ENCODE measurements at regions not wholly inside any gene's neighbourhood (a gene's known extent, or its start where the extent isn't known, plus 50 kb on each side); places are given as distances from the start of the nearest gene placed in this dataset.
A peak's percentile ranks its signal among the peaks of the same experiment; 100 is the strongest.

DNA sequence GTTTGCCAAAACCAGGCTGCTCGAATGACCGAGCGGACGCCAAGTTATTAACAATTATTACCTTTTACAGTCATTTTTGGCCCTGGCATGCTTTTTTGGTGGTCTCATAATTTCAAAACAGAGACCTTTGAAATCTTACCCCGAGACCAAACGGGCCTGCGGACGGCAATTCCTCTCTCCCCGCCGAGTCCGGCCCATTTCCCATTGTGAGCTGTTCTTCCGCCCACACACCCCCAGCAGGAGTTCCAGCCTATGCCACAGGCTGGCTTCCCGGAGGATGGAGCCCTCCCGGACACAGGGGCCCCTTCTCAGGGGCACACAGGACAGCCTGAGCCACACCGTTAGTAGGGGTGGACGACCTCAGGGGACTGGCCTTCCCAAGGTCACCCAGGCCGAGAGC, 130.7 kb downstream of the C16orf95 start:
- no peak for DNase-seq
- intact Hi-C loops (cut with DNase I, micrococcal nuclease): no loop called here
- ATAC-seq: no peak

DNA sequence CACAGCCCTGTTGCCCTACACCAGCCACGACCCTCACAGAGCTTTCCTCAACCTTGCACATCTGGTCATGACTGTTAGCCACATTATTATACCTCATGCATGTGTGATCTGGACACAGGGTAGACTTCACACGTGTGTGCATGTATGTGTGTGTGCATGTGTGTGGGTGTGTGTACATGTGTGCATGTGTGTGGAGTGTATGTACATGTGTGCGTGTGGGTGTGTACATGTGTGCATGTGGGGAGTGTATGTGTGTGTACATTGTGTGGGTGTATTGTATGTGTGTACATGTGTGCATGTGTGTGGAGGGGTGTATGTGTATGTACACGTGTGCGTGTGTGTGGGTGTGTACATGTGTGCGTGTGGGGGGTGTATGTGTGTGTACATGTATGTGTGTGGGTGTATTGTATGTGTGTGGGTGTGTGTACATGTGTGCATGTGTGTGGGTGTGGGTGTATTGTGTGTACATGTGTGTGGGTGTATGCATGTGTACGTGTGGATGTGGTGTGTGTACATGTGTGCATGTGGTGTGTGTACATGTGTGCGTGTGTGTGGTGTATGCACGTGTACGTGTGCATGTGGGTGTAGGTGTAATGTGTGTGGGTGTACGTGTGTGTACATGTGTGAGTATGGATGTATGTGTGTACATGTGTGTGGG, 130.2 kb downstream of the C16orf95 start:
- no peak for ATAC-seq
- intact Hi-C loops (cut with DNase I, micrococcal nuclease): no loop called here

DNA sequence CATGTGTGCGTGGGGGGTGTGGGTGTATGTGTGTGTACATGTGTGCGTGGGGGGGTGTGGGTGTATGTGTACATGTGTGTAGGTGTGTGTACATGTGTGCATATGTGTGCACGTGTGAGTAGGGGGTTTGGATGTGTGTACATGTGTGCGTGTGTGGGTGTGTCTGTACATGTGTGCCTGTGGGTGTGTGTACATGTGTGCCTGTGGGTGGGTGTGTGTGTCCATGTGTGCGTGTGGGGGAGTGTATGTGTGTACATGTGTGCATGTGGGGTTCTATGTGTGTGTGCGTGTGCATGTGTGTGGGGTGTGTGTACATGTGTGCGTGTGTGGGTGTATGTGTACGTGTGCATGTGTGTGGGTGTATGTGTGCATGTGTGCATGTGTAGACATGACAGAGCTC, 129.1 kb downstream of the C16orf95 start:
- intact Hi-C loops (cut with DNase I, micrococcal nuclease): no loop called here
- ATAC-seq: no peak
- DNase-seq: no peak

More for the DNA sequence above, 130.2 kb downstream of the C16orf95 start:
- no peak for DNase-seq

DNA sequence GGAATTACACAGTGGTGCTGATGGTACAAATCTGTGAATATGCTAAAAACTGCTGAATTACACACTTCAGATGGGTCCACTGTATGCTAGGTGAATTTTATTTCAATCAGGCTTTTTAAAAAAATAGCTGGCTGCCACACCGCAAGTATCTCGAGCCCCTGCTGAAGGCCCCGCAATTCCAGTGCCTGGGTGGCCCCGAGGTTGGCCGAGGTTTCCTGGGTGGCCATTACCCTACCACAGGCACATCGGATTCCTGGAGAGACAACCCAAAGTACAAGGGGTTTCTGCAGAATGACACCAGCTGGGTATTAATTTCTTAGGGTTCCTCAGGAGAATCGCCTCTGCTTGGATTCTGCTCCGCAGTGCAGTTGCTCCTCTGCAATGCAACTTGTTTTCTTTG, 127.8 kb downstream of the C16orf95 start:
- DNase-seq: no peak
- intact Hi-C loops (cut with DNase I, micrococcal nuclease): no loop called here
- ATAC-seq: no peak

DNA sequence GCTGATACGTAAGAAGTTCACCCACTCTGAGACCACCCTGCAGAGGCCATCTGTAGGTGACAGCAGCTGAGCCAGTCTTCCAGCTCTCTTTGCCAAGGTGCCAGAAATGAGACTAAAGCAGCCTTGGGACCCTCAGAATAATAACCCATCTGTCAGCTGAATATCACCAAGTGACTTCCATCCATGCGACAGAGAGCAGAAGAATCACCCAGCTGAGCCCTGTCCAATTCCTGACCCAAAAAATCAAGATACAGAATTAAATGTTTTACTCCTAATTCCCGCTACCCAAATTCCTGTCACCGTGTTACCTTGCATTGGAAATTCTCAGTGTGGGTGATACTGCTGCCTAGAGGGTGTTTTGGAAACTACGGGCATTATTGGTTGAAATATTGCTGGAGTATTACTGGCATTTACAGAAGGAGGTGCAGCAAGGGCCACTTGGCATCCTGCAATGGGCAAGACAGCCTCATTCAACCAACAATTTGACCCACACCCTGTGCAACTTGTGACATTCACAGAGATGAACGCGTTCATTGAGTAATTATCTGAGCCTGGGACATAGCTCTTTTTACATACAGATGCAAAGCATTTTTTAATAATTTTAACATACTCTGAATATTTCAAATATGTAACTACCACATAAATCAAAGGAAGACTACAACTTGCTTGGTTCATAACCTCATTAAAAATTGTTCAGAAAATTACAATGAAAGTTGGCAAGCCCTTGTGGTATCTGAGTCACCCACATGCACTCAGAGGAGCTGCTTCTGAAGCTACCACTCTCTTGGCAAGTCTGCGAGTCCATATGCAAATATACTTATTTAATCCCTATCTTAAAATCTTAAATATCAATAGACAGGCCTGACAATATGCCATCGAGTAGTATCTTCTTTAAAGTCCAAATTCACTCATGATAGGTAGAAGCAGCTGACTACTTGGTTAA, 126.6 kb downstream of the C16orf95 start:
- intact Hi-C loops (cut with DNase I, micrococcal nuclease): no loop called here
- ATAC-seq (no peak), DNase-seq (no peak)

DNA sequence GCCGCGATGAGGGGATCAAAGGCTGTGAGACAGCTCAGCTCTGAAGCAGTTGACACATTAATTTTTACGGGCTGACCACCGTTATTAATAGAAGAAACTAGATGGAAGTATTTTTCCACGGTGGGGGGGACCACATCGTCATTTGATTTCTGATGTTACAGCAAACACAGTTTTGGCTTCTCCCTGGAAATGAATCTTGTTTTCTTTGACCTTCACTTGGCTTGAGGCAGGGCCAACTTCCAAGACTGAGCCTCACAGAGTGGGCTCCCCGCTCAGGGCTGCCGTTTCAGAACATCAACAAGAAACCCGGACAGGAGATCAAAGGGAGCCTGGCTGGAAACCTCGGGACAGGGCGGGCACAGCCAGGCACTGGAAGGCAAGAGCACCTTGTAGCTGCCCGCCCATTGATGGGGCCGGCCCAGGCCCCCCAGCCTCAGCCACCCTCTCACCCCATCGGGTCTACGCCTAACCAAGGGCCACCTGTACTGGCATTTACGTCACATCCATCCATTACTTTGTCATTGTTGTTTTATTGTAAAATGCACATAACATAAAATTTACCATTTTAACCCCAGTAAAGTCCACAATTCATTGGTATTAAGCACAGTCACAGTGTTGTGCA, 124.6 kb downstream of the C16orf95 start:
- intact Hi-C loops (cut with DNase I, micrococcal nuclease): no loop called here
- DNase-seq: no peak
- no peak for ATAC-seq

DNA sequence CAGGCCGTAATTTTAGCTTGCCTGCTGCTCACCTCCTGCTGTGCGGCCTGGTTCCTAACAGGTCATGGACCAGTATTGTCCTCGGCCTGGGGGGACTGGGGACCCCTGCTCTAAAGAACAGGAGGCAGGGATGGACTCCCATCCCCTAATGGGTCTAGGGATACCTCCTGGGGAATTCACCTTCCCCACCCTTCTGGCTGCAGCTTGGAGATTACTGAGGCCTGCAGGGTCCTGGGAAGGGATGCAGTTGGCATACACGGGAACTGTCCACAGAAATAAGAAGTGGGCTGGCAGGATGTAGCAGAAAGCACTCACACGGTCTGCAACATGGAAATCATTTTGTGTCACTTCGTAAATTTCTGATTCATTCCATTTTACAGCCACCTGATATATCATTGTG, 123.0 kb downstream of the C16orf95 start:
- no peak for DNase-seq
- intact Hi-C loops (cut with DNase I, micrococcal nuclease): no loop called here
- no peak for ATAC-seq

DNA sequence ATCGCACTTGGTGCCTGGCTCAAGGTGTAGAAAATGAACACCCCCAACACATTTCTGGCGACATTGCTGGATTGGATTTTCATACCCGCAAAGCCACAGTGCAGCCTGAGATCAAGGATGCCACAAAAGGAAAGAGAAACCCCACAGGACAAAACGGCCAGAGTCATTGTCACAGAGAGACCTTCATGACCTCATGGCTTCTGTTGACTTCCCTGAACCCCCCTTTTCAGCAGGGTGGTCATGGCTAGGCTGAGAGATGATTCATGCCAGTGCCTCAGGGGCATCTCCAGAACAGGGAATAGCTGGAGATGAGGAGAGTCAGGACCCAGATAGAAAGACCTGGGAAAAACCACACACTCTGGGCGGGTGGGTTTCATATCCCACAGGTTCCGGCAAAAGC, 122.0 kb downstream of the C16orf95 start:
- ATAC-seq (no peak), DNase-seq (no peak)
- intact Hi-C loops (cut with DNase I, micrococcal nuclease): no loop called here

DNA sequence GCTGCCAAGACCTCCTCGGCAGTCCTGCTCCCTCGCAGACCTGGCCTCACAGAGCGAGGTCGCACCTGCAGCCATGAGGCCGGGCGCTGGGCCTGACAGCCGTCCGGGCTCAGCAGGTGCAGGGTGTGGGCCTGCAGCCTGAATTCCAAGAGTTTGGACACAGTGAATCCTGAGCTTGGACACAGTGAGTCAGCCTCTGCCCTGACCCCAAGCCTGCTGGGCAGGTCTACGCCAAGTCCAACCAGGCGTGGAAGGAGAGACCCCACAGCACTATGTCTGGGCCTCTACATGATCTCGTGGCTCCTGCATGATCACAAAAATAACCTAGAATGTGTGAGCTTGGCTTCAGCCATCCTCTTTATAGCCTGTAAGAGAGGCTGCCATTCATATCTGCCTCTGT, 121.0 kb downstream of the C16orf95 start:
- intact Hi-C loops (cut with DNase I, micrococcal nuclease): no loop called here
- ATAC-seq (no peak), DNase-seq (no peak)

DNA sequence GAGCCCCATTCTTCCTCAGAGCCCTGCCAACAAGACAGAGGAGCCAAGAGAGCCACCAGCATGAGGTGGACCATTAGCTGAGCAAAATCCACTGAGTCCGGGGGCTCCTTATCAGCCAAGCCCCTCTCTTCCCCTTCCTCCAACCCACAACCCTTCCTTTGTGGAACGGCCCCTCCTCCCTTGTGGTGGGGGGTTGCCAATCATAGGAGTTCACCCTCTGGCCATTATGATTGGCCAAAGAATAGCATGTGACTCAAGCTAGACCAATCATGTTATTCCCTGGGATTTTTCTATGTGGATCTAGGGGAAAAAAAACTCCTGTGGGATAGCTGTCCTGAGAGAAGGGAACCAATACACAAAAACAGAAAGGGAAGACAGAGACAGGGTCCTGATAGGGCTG, 120.5 kb downstream of the C16orf95 start:
- intact Hi-C loops (cut with DNase I, micrococcal nuclease): no loop called here
- ATAC-seq: no peak

DNA sequence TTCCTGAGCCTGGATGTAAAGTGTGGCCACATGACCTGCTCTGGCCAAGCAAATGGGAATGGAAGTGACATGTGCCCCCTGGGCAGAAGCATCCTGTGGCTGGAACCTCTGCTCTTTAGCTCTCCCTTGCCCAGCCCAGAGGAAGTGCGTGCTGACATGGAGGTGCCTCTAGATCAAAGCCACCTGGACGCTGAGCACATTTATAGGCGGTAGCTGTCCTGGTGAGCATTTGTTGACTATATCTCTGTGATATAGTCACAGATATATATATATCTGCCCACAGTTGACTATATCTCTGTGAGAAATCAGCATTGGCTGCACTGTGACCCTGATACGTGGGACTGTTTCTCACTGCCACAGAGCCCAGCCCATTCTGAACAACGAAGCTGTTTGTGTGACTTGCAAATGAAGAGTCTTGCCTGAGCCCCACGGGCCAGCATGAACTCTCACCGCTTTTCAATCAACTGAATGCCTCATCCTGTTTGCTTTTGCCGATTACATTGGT, 118.8 kb downstream of the C16orf95 start:
- no peak for DNase-seq
- intact Hi-C loops (cut with DNase I, micrococcal nuclease): no loop called here
- no peak for ATAC-seq

More for the DNA sequence above, 120.5 kb downstream of the C16orf95 start:
- no peak for DNase-seq

DNA sequence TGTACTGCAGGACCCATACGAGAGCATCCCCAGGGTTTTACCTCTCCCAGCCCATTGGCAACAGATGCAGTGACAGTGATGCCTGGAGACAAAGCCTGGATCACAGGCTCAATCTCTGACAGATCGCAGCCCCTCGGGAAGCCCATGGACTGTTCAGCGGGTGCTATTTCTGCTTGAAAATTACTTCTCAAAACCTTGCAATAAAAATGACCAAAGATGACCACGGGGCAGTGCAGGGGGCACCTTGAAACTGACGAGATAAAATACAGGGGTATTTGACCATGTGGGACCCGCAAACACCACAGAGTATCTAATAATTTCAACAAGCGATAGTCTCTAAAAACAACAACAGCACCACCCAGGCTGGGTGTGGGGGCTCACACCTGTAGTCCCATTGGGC, 118.3 kb downstream of the C16orf95 start:
- DNase-seq: no peak
- ATAC-seq: no peak
- intact Hi-C loops (cut with DNase I, micrococcal nuclease): no loop called here

DNA sequence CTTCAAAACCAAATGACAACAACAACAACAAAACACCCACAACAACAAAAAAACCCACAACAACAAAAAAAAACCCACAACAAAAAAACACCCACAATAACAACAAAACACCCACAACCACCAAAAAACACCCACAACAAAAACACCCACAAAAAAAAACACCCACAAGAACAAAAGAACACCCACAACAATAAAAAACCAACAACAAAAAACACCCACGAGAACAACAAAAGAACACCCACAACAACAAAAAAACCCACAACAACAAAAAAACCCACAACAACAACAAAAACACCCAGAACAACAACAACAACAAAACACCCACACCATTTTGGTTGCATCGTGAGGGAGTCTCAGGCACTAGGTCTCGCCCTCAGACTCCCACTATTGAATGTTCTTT, 117.8 kb downstream of the C16orf95 start:
- no peak for DNase-seq
- ATAC-seq: no peak
- intact Hi-C loops (cut with DNase I, micrococcal nuclease): no loop called here

DNA sequence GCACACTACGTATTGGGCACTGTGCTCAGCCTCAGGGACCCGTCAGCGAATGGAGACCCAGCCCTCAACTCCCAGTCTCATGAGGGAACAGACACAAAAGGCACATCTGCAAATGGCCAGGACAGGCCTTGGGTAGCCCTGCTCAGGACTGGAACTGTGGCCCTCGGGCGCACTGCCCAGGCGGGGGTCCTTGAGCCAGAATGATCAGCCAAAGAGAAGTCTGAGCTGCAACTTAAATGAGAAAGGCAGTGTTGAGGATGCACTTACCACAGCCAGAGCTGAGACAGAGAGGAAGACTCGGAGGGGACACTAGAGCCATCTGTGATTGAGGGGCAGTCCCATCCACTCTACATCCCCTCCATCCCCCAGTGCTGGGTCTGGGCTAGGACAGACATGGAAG, 117.3 kb downstream of the C16orf95 start:
- no peak for ATAC-seq
- intact Hi-C loops (cut with DNase I, micrococcal nuclease): no loop called here
- no peak for DNase-seq

DNA sequence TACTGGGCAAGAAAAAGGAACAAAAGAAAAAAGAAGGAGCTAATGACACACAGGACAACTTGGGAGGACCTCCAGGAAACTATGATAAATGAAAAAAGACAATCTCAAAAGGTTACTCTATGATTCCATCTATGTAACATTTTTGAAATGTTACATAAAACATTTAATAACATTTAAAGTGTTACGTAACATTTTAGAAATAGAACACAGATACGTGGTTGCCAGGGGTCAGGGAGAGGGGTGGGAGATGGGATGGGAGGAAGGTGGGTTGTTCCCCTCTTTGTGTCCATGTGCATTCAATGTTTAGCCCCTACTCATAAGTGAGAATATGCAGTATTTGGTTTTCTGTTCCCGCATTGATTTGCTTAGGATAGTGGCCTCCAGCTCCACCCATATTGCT, 116.6 kb downstream of the C16orf95 start:
- ATAC-seq (no peak), DNase-seq (no peak)
- intact Hi-C loops (cut with DNase I, micrococcal nuclease): no loop called here

DNA sequence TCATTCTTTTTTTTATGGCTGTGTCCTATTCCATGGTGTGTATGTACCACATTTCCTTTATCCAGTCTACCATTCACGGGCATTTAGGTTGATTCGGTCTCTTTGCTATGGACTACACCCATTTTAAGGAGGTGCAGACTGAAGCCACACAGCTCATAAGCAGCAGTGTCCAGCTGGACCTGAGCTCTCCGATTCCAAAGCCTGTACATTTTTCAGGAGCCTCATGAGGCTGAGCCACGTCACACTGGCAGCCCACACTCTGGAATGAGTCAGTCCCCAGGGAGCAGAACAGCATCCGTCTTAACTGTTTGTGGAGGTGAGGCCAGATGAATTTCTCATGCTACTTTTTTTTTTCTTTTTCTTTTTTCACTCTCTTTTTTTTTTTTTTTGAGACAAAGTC, 116.1 kb downstream of the C16orf95 start:
- ATAC-seq (no peak), DNase-seq (no peak)
- intact Hi-C loops (cut with DNase I, micrococcal nuclease): no loop called here

DNA sequence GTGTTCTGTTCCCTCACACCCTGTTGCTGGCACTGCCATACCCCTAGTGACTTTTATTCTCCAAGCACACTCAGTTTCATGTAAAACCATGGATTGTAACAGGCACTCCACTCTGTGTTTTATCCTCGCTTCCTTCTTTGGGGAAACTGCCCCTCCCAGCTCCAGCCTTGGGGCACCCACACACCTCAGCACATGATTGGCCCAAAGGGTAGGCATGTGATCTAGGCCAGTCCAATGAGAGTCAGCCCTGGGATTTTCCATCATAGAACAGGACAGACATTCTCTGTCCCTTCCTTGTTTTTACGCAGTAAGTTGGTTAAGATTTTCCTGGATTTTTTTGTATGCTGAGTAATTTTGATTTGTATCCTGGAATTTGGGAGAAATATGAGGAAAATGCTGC, 115.4 kb downstream of the C16orf95 start:
- DNase-seq: no peak
- ATAC-seq: no peak
- intact Hi-C loops (cut with DNase I, micrococcal nuclease): no loop called here

DNA sequence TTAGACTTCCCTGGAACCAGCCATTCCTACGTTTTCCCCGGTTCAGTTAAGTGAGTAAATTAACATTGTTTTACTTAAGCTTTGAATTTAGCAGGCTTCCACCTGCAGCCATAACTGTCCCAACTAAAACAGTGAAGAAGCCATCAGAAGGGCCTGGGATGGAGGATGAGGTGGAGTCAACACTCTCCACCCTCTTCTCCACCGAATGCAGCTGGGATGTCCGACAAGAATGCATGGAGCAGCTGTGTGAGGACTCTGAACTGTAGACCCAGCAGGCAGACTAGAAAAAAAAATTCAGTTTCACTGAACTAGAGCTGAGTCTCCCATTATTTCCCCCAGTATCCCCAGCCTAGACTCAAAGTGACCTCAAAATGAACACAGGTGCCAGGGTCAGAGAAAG, 114.8 kb downstream of the C16orf95 start:
- no peak for DNase-seq
- intact Hi-C loops (cut with DNase I, micrococcal nuclease): no loop called here
- ATAC-seq: no peak

DNA sequence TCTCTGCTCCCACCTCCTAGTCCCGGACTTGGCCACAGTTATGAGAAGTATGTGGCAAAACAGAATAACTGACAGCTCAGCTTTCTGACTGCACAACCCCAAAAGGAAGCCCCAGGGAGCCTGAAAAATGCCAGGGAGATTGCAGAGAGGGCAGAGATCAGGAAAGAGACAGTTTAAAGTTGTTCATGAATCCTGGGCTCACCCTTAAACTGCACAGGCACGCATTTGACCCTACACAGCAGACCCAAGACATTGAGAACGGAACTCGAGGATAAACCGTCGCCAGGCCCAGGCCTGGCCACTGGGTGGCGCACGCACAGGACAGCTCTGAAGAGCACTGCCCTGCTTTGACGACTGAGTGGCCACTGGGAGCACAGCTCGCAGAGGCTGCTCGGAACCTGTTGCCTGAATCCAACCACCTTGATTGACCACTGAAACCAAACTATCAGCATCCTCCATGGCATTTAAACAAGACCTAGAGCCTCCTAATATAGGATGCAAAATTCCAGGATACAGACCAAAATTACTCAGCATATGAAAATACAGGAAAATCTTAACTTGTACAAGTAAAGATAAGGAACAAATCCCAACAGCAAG, 114.0 kb downstream of the C16orf95 start:
- DNase-seq (peak in 1 of 2 donors; percentile 78), ATAC-seq (peak; percentile 97)
- intact Hi-C loops (cut with DNase I, micrococcal nuclease): no loop called here

Measured in left colon (tissue), 2 donors.